Suprapubic skin (tissue), 4 donors: ENCODE measurements at regions not wholly inside any gene's neighbourhood (a gene's known extent, or its start where the extent isn't known, plus 50 kb on each side); places are given as distances from the start of the nearest gene placed in this dataset.
"Not testable (repeated sequence)": the region's sequence is repeated elsewhere in the genome, so short reads cannot be mapped to it uniquely, and the experiment has no call there.

ENCODE experiments used
- DNase-seq, 2 donors: peaks; one replicate each; pipeline ENCODE4 v3.0.0-alpha.2; 2019; ENCODE audit warnings: low spot score in 2 of 2
- H3K27ac ChIP-seq: fragments of 200-600 bp; sonication (generic); one replicate; pipeline ENCODE4 v1.5.1; 2019
- H3K27me3 ChIP-seq: fragments of 200-600 bp; sonication (generic); one replicate; pipeline ENCODE4 v1.5.1; 2019
- H3K36me3 ChIP-seq: fragments of 200-600 bp; sonication (generic); one replicate; pipeline ENCODE4 v1.5.1; 2019
- H3K4me1 ChIP-seq: fragments of 200-600 bp; sonication (generic); one replicate; pipeline ENCODE4 v1.5.1; 2019
- H3K4me3 ChIP-seq: fragments of 200-600 bp; sonication (generic); one replicate; pipeline ENCODE4 v1.5.1; 2019; ENCODE audit warnings: mild to moderate bottlenecking
- H3K9me3 ChIP-seq: fragments of 200-600 bp; sonication (generic); one replicate; pipeline ENCODE4 v1.5.1; 2019
- CTCF ChIP-seq, 2 donors: fragments of 200-600 bp in 1 of 2; fragments of 450-650 bp in 1 of 2; sonication (generic) in 1 of 2; IDR thresholded peaks; one replicate each; pipeline ENCODE4 v1.5.1; 2016 to 2019; ENCODE audit warnings: antibody characterized with exemption in 2 of 2, mild to moderate bottlenecking in 1 of 2, moderate library complexity in 1 of 2
- EP300 ChIP-seq: sonication (generic); formaldehyde crosslinking; IDR thresholded peaks from one replicate; pipeline ENCODE4 v1.6.1; 2017; ENCODE audit warnings: antibody characterized with exemption
- POLR2A ChIP-seq, 2 donors: fragments of 450-650 bp; IDR thresholded peaks; one replicate each; pipeline ENCODE4 v1.6.1; 2017; ENCODE audit warnings: antibody characterized with exemption in 2 of 2, mild to moderate bottlenecking in 2 of 2, moderate library complexity in 2 of 2
- POLR2AphosphoS5 ChIP-seq, 3 donors: sonication (generic); formaldehyde crosslinking; IDR thresholded peaks; one replicate each; pipeline ENCODE4 v1.6.1; 2017; ENCODE audit warnings: antibody characterized with exemption in 3 of 3
- WGBS: methylation state at CpG from one replicate; pipeline ENCODE4 v1.1.5; 2018; 5-methylcytosine and 5-hydroxymethylcytosine counted together

GRCh38 chr11:70901951-70902521 is 350.3 kb downstream of the SHANK2 start:
- TF ChIP-seq CTCF (IDR thresholded peaks at IDR 0.05) (no peak), POLR2A (IDR thresholded peaks at IDR 0.05) (no peak), EP300 (no peak), POLR2AphosphoS5 (IDR thresholded peaks at IDR 0.05) (no peak)
- Histone ChIP-seq H3K27ac (no peak overlapping the region), H3K36me3 (no peaks in the 10 kb centered on the region), H3K4me3 (no peak overlapping the region), H3K27me3 (no peaks in the 10 kb centered on the region), H3K9me3 (peaks cover 7% of the 10 kb centered on the region), H3K4me1 (no peaks in the 10 kb centered on the region)
- no peak for DNase-seq
- WGBS = 62% methylated on average over 14 of the region's 15 CpGs

- not testable (repeated sequence) for H3K27ac ChIP-seq, H3K4me3 ChIP-seq
Observed at GRCh38 chr11:70903229-70903628, 349.1 kb downstream of the SHANK2 start.

GRCh38 chr11:70906101-70906500 is 346.3 kb downstream of the SHANK2 start:
- no peak overlapping the region for H3K4me3 ChIP-seq
- DNase-seq = no peak
- no peaks in the 10 kb centered on the region for H3K36me3 ChIP-seq
- TF ChIP-seq POLR2AphosphoS5 (IDR thresholded peaks at IDR 0.05) (no peak), CTCF (IDR thresholded peaks at IDR 0.05) (no peak), EP300 (no peak), POLR2A (IDR thresholded peaks at IDR 0.05) (no peak)
- H3K27me3 ChIP-seq = peaks cover 6% of the 10 kb centered on the region
- no peaks in the 10 kb centered on the region for H3K4me1 ChIP-seq
- no CpG with 5 or more reads among the region's 12 CpGs for WGBS
- no peaks in the 10 kb centered on the region for H3K9me3 ChIP-seq
- H3K27ac ChIP-seq = no peak overlapping the region

More at GRCh38 chr11:70903229-70903628, 349.1 kb downstream of the SHANK2 start:
- DNase-seq, H3K9me3 ChIP-seq, H3K4me1 ChIP-seq, H3K27me3 ChIP-seq, H3K36me3 ChIP-seq: not testable (repeated sequence)
- WGBS = 89% methylated on average over 8 of the region's 8 CpGs

GRCh38 chr11:70908223-70908622 is 344.2 kb downstream of the SHANK2 start:
- no peak for DNase-seq
- Histone ChIP-seq H3K4me1 (no peaks in the 10 kb centered on the region), H3K4me3 (no peak overlapping the region), H3K36me3 (no peaks in the 10 kb centered on the region), H3K27ac (no peak overlapping the region), H3K9me3 (no peaks in the 10 kb centered on the region), H3K27me3 (peaks cover 10% of the 10 kb centered on the region)
- no peak for TF ChIP-seq EP300
- no peak for TF ChIP-seq POLR2A (IDR thresholded peaks at IDR 0.05)
- no peak for TF ChIP-seq CTCF (IDR thresholded peaks at IDR 0.05)
- 58% methylated on average over 9 of the region's 9 CpGs for WGBS

- WGBS = 69% methylated on average over 7 of the region's 7 CpGs
- no peaks in the 10 kb centered on the region for H3K4me1 ChIP-seq
- no peak for DNase-seq
- no peak overlapping the region for H3K4me3 ChIP-seq
- TF ChIP-seq CTCF (IDR thresholded peaks at IDR 0.05) = no peak
- TF ChIP-seq POLR2AphosphoS5 (IDR thresholded peaks at IDR 0.05) = no peak
- TF ChIP-seq EP300 = no peak
- no peak for TF ChIP-seq POLR2A (IDR thresholded peaks at IDR 0.05)
- H3K9me3 ChIP-seq = no peaks in the 10 kb centered on the region
- no peaks in the 10 kb centered on the region for H3K36me3 ChIP-seq
- H3K27me3 ChIP-seq = peaks cover 10% of the 10 kb centered on the region
- H3K27ac ChIP-seq = no peak overlapping the region
Observed at GRCh38 chr11:70910835-70911234, 341.5 kb downstream of the SHANK2 start.

- H3K9me3 ChIP-seq = no peaks in the 10 kb centered on the region
- H3K4me1 ChIP-seq = no peaks in the 10 kb centered on the region
- H3K4me3 ChIP-seq = no peak overlapping the region
- peaks cover 10% of the 10 kb centered on the region for H3K27me3 ChIP-seq
- no peak for TF ChIP-seq POLR2AphosphoS5 (IDR thresholded peaks at IDR 0.05)
- no peak for TF ChIP-seq EP300
- TF ChIP-seq POLR2A (IDR thresholded peaks at IDR 0.05) = no peak
- TF ChIP-seq CTCF (IDR thresholded peaks at IDR 0.05) = no peak
- no peaks in the 10 kb centered on the region for H3K36me3 ChIP-seq
- H3K27ac ChIP-seq = no peak overlapping the region
- 73% methylated on average over 11 of the region's 11 CpGs for WGBS
- DNase-seq = no peak
Observed at GRCh38 chr11:70912226-70912840, 340.0 kb downstream of the SHANK2 start.
